GM06990 (cell line): ENCODE measurements at regions not wholly inside any gene's neighbourhood (a gene's known extent, or its start where the extent isn't known, plus 50 kb on each side); places are given as distances from the start of the nearest gene placed in this dataset.

Experiments
- DNase-seq: peaks from one replicate; pipeline ENCODE4 v3.0.0-alpha.2; 2011; ENCODE audit not compliant: insufficient read length; ENCODE audit errors: extremely low read depth
- H3K27me3 ChIP-seq: replicated peaks from 2 replicates; pipeline ENCODE4 v1.6.0; 2011; ENCODE audit warnings: low read length; ENCODE audit not compliant: control insufficient read depth, insufficient read depth
- H3K36me3 ChIP-seq: 2 replicates; pipeline ENCODE4 v1.5.1; 2011; ENCODE audit warnings: low read length; ENCODE audit not compliant: control insufficient read depth, insufficient read depth
- H3K4me3 ChIP-seq: replicated peaks from 2 replicates; pipeline ENCODE4 v1.5.1; 2011; ENCODE audit warnings: low read depth, mild to moderate bottlenecking, control low read depth, low read length
- TF ChIP-seq, protein P1 (sequence below): IDR thresholded peaks from 2 replicates; pipeline ENCODE4 v1.5.1; 2011; ENCODE audit warnings: low read length, control low read depth, mild to moderate bottlenecking, inconsistent platforms; ENCODE audit not compliant: insufficient read depth, poor library complexity, severe bottlenecking

DNA sequence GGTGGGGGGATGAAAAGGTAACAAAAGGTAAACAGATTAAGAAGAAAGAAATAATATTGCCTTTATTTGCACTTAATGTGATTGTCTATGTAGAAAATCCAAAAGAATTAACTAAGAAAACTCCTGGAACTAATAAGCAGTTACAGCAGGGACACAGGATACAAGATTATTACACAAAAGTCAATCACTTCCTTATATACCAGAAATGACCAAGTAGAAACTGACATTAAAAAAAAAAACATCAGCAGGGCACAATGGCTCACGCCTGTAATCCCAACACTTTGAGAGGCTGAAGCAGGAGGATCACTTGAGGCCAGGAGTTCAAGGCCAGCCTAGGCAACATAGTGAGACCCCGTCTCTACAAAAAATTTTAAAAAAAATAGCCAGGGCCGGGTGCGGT is 123.2 kb upstream of the RIPOR2 start:
- no peak for DNase-seq
- TF ChIP-seq, protein P1, sequence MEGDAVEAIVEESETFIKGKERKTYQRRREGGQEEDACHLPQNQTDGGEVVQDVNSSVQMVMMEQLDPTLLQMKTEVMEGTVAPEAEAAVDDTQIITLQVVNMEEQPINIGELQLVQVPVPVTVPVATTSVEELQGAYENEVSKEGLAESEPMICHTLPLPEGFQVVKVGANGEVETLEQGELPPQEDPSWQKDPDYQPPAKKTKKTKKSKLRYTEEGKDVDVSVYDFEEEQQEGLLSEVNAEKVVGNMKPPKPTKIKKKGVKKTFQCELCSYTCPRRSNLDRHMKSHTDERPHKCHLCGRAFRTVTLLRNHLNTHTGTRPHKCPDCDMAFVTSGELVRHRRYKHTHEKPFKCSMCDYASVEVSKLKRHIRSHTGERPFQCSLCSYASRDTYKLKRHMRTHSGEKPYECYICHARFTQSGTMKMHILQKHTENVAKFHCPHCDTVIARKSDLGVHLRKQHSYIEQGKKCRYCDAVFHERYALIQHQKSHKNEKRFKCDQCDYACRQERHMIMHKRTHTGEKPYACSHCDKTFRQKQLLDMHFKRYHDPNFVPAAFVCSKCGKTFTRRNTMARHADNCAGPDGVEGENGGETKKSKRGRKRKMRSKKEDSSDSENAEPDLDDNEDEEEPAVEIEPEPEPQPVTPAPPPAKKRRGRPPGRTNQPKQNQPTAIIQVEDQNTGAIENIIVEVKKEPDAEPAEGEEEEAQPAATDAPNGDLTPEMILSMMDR = no peak
- Histone ChIP-seq H3K4me3 (no peak overlapping the region), H3K27me3 (no peaks in the 10 kb centered on the region), H3K36me3 (no peaks in the 10 kb centered on the region)

DNA sequence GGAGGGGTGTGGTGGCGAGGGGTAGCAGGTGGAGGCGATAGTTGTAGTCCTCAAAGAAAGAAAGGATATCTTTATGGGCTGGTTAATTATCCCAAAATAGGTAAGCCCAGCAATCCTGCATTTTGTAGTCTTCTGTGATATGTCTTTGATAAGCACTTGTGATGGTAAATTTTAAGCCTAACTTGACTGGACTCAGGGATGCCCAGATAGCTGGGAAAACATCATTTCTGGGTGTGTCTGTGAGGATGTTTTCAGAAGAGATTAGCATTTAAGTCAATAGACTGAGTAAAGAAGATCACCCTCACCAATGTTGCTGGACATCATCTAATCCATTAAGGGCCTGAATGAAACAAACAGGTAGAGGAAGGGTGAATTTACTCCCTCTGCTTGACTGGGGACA is 124.8 kb upstream of the RIPOR2 start:
- no peak for DNase-seq
- TF ChIP-seq, protein P1 = no peak
- no peaks in the 10 kb centered on the region for H3K27me3 ChIP-seq
- H3K4me3 ChIP-seq = no peak overlapping the region
- no peaks in the 10 kb centered on the region for H3K36me3 ChIP-seq

DNA sequence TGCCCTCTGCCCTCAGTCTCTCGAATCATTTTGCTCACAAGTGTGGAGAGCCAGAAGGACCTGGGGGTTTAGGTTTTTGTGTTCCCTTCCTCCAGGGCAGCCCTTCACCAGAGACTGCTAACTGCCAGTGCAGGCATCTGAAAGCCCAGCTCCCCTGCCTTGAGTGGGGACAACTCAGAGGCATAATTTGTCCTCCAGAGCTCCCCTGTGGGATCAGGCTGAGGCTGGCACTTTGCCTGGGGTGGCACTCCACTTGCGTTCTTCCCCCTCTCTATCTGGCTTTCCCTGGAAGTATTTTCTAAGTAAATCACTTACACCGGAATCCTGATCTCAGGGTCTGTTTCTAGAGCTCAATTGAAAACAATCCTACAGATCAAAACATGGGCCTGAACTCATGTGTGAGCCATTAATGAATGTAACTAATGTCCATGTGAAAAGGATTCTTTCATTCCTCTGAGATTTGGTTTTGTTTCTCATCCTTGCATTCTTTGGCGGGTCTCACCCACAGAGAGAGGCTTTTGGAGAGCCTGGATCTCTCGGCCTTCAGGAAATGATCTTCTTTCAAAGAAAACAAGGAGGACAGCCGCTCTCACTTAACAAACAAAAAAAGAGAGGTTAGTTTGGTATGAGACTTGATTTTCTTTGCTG is 125.7 kb upstream of the RIPOR2 start:
- no peak overlapping the region for H3K4me3 ChIP-seq
- TF ChIP-seq, protein P1 = no peak
- no peaks in the 10 kb centered on the region for H3K36me3 ChIP-seq
- DNase-seq = no peak
- no peaks in the 10 kb centered on the region for H3K27me3 ChIP-seq

DNA sequence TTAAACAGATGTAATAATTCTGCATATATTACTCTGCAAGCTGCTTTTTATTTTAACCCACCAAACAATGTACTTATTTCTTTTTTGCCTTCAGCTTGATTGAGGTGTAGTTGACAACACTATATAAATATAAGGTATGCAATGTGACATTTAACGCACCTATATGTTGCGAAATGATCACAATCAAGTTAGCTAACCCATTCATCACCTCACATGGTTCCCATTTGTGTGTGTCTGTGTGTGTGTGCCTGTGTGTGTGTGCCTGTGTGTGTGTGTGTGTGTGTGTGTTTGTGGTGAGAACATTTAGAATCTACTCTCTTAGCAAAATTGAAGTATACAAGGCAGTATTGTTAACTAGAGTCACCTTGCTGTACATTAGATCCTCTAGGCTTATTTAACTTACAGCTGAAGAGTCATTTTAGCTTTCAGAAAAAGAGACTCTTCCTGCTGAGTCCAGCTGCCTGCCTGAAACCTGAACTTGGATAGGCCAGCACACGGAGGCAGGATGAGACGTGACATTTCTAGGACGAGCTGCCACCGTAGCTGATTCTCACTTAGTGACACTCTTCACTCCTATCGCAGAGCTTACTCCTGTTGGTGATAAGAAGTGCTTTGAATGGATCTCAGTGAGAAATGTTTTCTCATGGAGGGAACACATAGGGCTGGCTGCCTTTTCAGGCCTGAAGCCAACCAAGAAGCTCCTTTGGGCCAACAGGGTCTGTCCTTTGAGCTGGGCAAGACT is 126.5 kb upstream of the RIPOR2 start:
- H3K36me3 ChIP-seq = no peaks in the 10 kb centered on the region
- TF ChIP-seq, protein P1 = no peak
- no peak overlapping the region for H3K4me3 ChIP-seq
- no peaks in the 10 kb centered on the region for H3K27me3 ChIP-seq
- DNase-seq = no peak

DNA sequence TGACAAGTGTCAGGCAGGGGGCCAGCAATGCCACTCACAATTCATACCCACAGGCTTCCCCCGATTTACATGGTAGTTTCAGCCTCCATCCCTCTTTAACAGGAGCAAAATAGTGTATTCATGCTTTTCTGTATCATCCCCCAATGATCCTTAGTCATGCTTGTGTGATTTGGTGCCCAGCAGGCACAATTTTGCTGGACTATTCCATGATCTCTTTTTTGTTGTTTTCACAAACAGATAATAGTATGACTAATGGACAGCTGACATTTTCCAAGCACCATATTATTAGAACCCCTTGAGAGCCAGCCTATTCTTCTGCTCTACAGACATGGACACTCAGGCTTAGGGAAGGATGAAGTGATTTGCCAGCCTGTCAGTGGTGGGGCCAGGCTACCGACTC is 128.2 kb upstream of the RIPOR2 start:
- TF ChIP-seq, protein P1 = no peak
- DNase-seq = no peak

More for the DNA sequence above, 128.2 kb upstream of the RIPOR2 start:
- Histone ChIP-seq H3K36me3 (no peaks in the 10 kb centered on the region), H3K4me3 (no peak overlapping the region), H3K27me3 (no peaks in the 10 kb centered on the region)
